ENCODE measurements at regions not wholly inside any gene's neighbourhood (a gene's known extent, or its start where the extent isn't known, plus 50 kb on each side); places are given as distances from the start of the nearest gene placed in this dataset.

- no peaks in the 10 kb centered on the region for H3K79me2 ChIP-seq (ENCODE audit: insufficient read depth, low read length)
- Mint-ChIP-seq H3K4me3 (ENCODE audit: unreplicated experiment) (no peak overlapping the region), H3K4me1 (ENCODE audit: low read depth, unreplicated experiment) (no peaks in the 10 kb centered on the region), H3K9me3 (ENCODE audit: unreplicated experiment) (no peaks in the 10 kb centered on the region), H3K36me3 (ENCODE audit: low read depth, unreplicated experiment) (no peaks in the 10 kb centered on the region), H3K27ac (ENCODE audit: unreplicated experiment) (no peak overlapping the region), H3K27me3 (ENCODE audit: low read depth, unreplicated experiment) (peaks cover 42% of the 10 kb centered on the region)
- H3K36me3 ChIP-seq (ENCODE audit: insufficient read depth, low read length): no peaks in the 10 kb centered on the region
- no peaks in the 10 kb centered on the region for H3K9me3 ChIP-seq (ENCODE audit: insufficient read depth, low read depth, low read length)
- TF ChIP-seq EZH2 (IDR thresholded peaks at IDR 0.05; ENCODE audit: insufficient read depth, low read length): no peak
- TF ChIP-seq CTCF (IDR thresholded peaks at IDR 0.05; ENCODE audit: insufficient read depth, low read depth, low read length): no peak
- no peak overlapping the region for H3K9ac ChIP-seq (ENCODE audit: low read length)
- H3K27ac ChIP-seq (ENCODE audit: low read depth, low read length): no peak overlapping the region
- H3K27me3 ChIP-seq (ENCODE audit: insufficient read depth, low read length): no peaks in the 10 kb centered on the region
- FAIRE-seq (no peak), DNase-seq (ENCODE audit: low read depth) (no peak)
- no peaks in the 10 kb centered on the region for H3K4me1 ChIP-seq (ENCODE audit: insufficient read depth, low read length)
- no peak overlapping the region for H3K4me3 ChIP-seq (ENCODE audit: insufficient read depth, low read depth, low read length)
- H4K20me1 ChIP-seq (ENCODE audit: insufficient read depth, low read length): no peaks in the 10 kb centered on the region
- no peak overlapping the region for H2AFZ ChIP-seq (ENCODE audit: low read depth, low read length)
- no peak overlapping the region for H3K4me2 ChIP-seq (ENCODE audit: low read length)
These were observed 97.7 kb upstream of the RET start for GRCh38 chr10:42979181-42979580.

- H3K4me2 ChIP-seq (ENCODE audit: low read length): no peak overlapping the region
- H3K9me3 ChIP-seq (ENCODE audit: insufficient read depth, low read depth, low read length): no peaks in the 10 kb centered on the region
- H3K36me3 Mint-ChIP-seq (ENCODE audit: low read depth, unreplicated experiment): no peaks in the 10 kb centered on the region
- no peak for FAIRE-seq
- no peak overlapping the region for H3K4me3 Mint-ChIP-seq (ENCODE audit: unreplicated experiment)
- no peak overlapping the region for H3K4me3 ChIP-seq (ENCODE audit: insufficient read depth, low read depth, low read length)
- peaks cover 43% of the 10 kb centered on the region for H3K27me3 Mint-ChIP-seq (ENCODE audit: low read depth, unreplicated experiment)
- H3K27me3 ChIP-seq (ENCODE audit: insufficient read depth, low read length): no peaks in the 10 kb centered on the region
- no peaks in the 10 kb centered on the region for H3K4me1 Mint-ChIP-seq (ENCODE audit: low read depth, unreplicated experiment)
- DNase-seq (ENCODE audit: low read depth): no peak
- TF ChIP-seq CTCF (IDR thresholded peaks at IDR 0.05; ENCODE audit: insufficient read depth, low read depth, low read length) (no peak), EZH2 (IDR thresholded peaks at IDR 0.05; ENCODE audit: insufficient read depth, low read length) (no peak)
- H2AFZ ChIP-seq (ENCODE audit: low read depth, low read length): no peak overlapping the region
- H3K9me3 Mint-ChIP-seq (ENCODE audit: unreplicated experiment): no peaks in the 10 kb centered on the region
- H3K27ac ChIP-seq (ENCODE audit: low read depth, low read length): no peak overlapping the region
- H3K36me3 ChIP-seq (ENCODE audit: insufficient read depth, low read length): no peaks in the 10 kb centered on the region
- no peaks in the 10 kb centered on the region for H3K4me1 ChIP-seq (ENCODE audit: insufficient read depth, low read length)
- H3K27ac Mint-ChIP-seq (ENCODE audit: unreplicated experiment): no peak overlapping the region
- no peaks in the 10 kb centered on the region for H3K79me2 ChIP-seq (ENCODE audit: insufficient read depth, low read length)
- no peak overlapping the region for H3K9ac ChIP-seq (ENCODE audit: low read length)
- H4K20me1 ChIP-seq (ENCODE audit: insufficient read depth, low read length): no peaks in the 10 kb centered on the region
These were observed 97.0 kb upstream of the RET start for GRCh38 chr10:42979721-42980467.

Data from astrocyte (in vitro differentiated cells and primary cell).